Testis (tissue), 2 donors: ENCODE measurements at regions not wholly inside any gene's neighbourhood (a gene's known extent, or its start where the extent isn't known, plus 50 kb on each side); places are given as distances from the start of the nearest gene placed in this dataset.

Experiments
- DNase-seq: peaks from one replicate; pipeline ENCODE4 v3.0.0-alpha.2; 2019
- H3K27ac ChIP-seq, 2 donors: fragments of 200-600 bp; sonication (generic); one replicate each; pipeline ENCODE4 v1.5.1; 2019
- H3K27me3 ChIP-seq: fragments of 200-600 bp; sonication (generic); one replicate; pipeline ENCODE4 v1.5.1; 2019
- H3K36me3 ChIP-seq: fragments of 200-600 bp; sonication (generic); one replicate; pipeline ENCODE4 v1.5.1; 2017; ENCODE audit warnings: low read depth; ENCODE audit errors: missing control alignments
- H3K4me1 ChIP-seq: fragments of 200-600 bp; sonication (generic); one replicate; pipeline ENCODE4 v1.5.1; 2019
- H3K4me3 ChIP-seq, 2 donors: fragments of 200-600 bp; sonication (generic); one replicate each; pipeline ENCODE4 v1.5.1; 2017 to 2019
- H3K9me3 ChIP-seq: fragments of 200-600 bp; sonication (generic); one replicate; pipeline ENCODE4 v1.5.1; 2017
- POLR2A ChIP-seq: fragments of 450-650 bp; IDR thresholded peaks from one replicate; pipeline ENCODE4 v1.6.1; 2017; ENCODE audit warnings: antibody characterized with exemption, mild to moderate bottlenecking, moderate library complexity
- WGBS, 2 donors: methylation state at CpG; one replicate each; pipeline ENCODE4 v1.1.5; 2018; 5-methylcytosine and 5-hydroxymethylcytosine counted together
- intact Hi-C: fragments of 100-400 bp; cut with DNase I; formaldehyde crosslinking; loops from one replicate; pipeline ENCODE4 v1.15.1; 2023; ENCODE audit warnings: low total_unique reads
- TF ChIP-seq, protein P1 (sequence below), 3 experiments: fragments of 450-650 bp in 2 of 3; fragments of 200-600 bp in 1 of 3; sonication (generic) in 1 of 3; IDR thresholded peaks; one replicate each; pipeline ENCODE4 v1.5.1; 2016 to 2019; ENCODE audit warnings: antibody characterized with exemption in 3 of 3, mild to moderate bottlenecking in 2 of 3, moderate library complexity in 1 of 3

DNA sequence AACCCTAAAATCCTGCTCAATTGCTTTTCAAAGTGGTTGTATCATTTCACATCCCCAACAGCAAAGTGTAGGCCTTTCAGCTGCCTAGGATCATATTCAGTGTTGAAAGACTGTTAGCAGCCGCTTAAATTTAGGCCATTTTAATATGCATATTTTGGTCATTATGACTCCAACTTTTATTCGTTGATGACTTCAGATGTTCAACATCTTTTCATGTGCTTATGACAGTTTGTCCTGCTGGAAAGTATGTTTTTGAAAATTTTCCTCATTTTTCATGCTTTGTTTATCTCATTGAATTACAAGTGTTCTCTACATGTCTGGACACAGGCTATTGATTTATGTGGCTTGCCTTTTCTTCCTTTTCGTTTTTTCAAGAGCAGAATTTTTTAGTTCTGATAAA is 244.0 kb downstream of the THBS2 start:
- Histone ChIP-seq H3K36me3 (no peaks in the 10 kb centered on the region), H3K4me1 (peaks cover 3% of the 10 kb centered on the region), H3K4me3 (no peak overlapping the region), H3K27ac (no peak overlapping the region), H3K27me3 (no peaks in the 10 kb centered on the region), H3K9me3 (no peaks in the 10 kb centered on the region)
- DNase-seq: no peak
- TF ChIP-seq POLR2A: no peak
- TF ChIP-seq, protein P1, sequence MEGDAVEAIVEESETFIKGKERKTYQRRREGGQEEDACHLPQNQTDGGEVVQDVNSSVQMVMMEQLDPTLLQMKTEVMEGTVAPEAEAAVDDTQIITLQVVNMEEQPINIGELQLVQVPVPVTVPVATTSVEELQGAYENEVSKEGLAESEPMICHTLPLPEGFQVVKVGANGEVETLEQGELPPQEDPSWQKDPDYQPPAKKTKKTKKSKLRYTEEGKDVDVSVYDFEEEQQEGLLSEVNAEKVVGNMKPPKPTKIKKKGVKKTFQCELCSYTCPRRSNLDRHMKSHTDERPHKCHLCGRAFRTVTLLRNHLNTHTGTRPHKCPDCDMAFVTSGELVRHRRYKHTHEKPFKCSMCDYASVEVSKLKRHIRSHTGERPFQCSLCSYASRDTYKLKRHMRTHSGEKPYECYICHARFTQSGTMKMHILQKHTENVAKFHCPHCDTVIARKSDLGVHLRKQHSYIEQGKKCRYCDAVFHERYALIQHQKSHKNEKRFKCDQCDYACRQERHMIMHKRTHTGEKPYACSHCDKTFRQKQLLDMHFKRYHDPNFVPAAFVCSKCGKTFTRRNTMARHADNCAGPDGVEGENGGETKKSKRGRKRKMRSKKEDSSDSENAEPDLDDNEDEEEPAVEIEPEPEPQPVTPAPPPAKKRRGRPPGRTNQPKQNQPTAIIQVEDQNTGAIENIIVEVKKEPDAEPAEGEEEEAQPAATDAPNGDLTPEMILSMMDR (IDR thresholded peaks at IDR 0.05): no peak
- intact Hi-C loops: no loop called here
- 68 to 69% methylated on average over 3 of the region's 3 CpGs for WGBS, 2 donors

DNA sequence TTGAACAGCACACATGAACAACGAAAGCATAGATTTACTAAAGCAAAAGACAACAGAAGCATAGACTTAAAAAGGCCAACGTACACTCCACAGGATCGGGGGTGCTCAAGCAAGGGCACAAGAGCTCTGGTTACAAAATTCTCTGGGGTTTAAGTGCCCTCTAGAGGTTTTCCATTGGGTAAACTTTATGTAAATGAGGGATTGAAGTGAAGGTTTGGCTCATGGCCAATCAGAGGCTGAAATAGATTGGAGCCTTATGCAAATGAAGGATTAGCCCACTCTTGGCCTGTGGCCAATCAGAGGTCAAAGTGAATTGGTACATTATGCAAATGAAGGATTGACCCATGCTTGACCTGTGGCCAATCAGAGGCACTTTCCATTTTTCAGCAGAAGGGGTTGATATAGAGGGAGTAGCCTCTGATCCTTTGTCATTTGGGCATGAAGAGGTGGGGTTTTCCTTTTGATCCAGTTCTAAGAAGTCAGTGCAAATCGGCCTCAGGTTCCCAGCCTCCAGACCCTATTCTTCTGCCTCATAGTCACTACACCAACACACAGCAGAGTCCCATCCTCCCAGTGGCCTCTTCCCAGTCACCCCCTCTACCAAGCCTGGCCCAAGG is 244.9 kb downstream of the THBS2 start:
- H3K4me3 ChIP-seq: no peak overlapping the region
- H3K4me1 ChIP-seq: peaks cover 3% of the 10 kb centered on the region
- intact Hi-C loops: no loop called here
- H3K27me3 ChIP-seq: no peaks in the 10 kb centered on the region
- no peaks in the 10 kb centered on the region for H3K9me3 ChIP-seq
- no peak overlapping the region for H3K27ac ChIP-seq
- H3K36me3 ChIP-seq: no peaks in the 10 kb centered on the region
- no peak for TF ChIP-seq POLR2A
- TF ChIP-seq, protein P1 (IDR thresholded peaks at IDR 0.05): no peak
- DNase-seq: no peak
- 76% methylated on average over 3 to 4 of the region's 4 CpGs for WGBS, 2 donors

DNA sequence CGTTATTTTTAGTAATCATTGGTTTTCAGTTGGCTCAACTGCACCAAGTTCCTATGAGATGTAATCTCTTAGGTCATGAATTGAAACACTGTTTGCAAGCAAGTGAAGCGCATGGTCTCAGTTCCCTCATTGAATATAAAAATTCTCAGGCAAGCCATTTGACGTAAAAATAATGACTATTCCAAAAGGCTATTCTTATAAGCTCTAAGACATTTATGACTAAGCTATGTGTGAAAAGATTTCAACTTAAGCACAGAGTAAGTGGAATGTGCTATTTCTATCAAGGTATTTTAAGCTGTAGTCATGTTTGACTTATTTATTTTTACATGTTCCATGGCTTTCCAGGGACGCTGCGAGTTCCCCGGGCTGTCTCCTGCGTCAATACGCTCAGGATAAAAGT is 248.5 kb downstream of the THBS2 start:
- DNase-seq: no peak

DNA sequence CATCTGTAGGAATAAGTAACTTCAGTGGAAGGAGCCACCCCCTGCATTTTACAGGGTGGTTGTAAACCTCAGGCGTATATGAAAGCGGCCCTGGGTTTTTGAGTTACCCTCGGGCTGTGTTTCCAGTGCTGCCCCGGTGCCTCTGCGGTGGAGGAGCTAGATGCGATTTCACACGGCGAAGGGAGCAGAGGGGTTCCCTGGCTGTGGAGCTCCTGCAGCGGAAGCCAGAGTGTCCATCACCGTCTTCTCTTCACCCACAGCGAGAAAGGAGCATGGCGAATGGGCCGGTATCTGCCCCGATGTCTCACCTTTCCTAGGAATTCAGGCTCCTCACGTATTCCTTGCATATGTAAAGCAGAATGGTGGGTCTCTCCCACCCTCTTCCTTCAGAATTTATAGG is 253.6 kb downstream of the THBS2 start:
- no peak for TF ChIP-seq POLR2A
- TF ChIP-seq, protein P1 (IDR thresholded peaks at IDR 0.05): no peak
- WGBS, 2 donors: 63 to 86% methylated on average over 15 of the region's 15 CpGs
- no peaks in the 10 kb centered on the region for H3K36me3 ChIP-seq
- no peaks in the 10 kb centered on the region for H3K4me1 ChIP-seq
- H3K4me3 ChIP-seq: no peak overlapping the region
- H3K27ac ChIP-seq: no peak overlapping the region
- no peaks in the 10 kb centered on the region for H3K9me3 ChIP-seq
- no peak for DNase-seq
- intact Hi-C loops: no loop called here
- no peaks in the 10 kb centered on the region for H3K27me3 ChIP-seq

More for the DNA sequence above, 248.5 kb downstream of the THBS2 start:
- no peak overlapping the region for H3K4me3 ChIP-seq
- WGBS, 2 donors: 73 to 84% methylated on average over 8 of the region's 8 CpGs
- no peak overlapping the region for H3K27ac ChIP-seq
- no peaks in the 10 kb centered on the region for H3K27me3 ChIP-seq
- H3K4me1 ChIP-seq: peaks cover 3% of the 10 kb centered on the region
- no peaks in the 10 kb centered on the region for H3K36me3 ChIP-seq
- intact Hi-C loops: no loop called here
- no peaks in the 10 kb centered on the region for H3K9me3 ChIP-seq
- TF ChIP-seq, protein P1 (IDR thresholded peaks at IDR 0.05): no peak
- TF ChIP-seq POLR2A: no peak

DNA sequence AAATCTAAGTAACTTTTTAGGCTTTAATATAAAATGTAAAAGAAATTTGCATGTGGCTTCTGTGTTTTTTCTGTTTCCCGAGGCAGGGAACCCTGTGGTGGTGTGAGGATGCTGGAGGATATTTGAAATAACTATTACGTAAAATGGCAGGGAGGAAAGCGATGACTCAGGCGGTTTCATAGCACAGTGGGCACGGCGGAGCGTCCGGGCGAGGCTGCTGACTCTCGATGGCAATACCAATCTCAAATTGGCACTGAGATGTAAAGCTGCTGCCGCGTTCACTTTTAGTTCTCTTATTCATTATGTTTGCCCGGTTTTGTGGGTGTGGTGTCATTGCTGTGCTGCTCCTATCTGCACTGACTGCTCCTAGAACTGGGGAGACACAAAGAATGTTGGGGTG is 254.3 kb downstream of the THBS2 start:
- DNase-seq: no peak
- H3K4me3 ChIP-seq: no peak overlapping the region
- H3K27ac ChIP-seq: no peak overlapping the region
- 70 to 94% methylated on average over 13 of the region's 13 CpGs for WGBS, 2 donors
- intact Hi-C loops: no loop called here
- H3K4me1 ChIP-seq: no peaks in the 10 kb centered on the region
- TF ChIP-seq, protein P1 (IDR thresholded peaks at IDR 0.05): no peak
- no peak for TF ChIP-seq POLR2A
- no peaks in the 10 kb centered on the region for H3K9me3 ChIP-seq
- no peaks in the 10 kb centered on the region for H3K27me3 ChIP-seq
- H3K36me3 ChIP-seq: no peaks in the 10 kb centered on the region
